ENCODE measurements at regions not wholly inside any gene's neighbourhood (a gene's known extent, or its start where the extent isn't known, plus 50 kb on each side); places are given as distances from the start of the nearest gene placed in this dataset.

DNA sequence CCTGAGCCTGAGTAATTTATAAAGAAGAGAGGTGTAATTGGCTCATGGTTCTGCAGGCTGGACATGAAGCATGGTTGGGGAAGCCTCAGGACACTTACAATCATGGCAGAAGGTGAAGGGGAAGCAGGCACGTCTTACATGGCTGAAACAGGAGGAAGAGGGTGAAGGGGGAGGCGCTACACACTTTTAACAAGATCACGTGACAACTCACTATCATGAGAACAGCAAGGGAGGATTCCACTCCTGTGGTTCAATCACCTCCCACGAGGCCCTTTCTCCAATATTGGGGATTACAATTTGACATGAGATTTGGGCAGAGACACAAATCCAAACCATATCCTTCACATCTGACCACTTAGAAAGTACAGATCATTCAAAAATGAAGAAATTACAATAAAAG is 110.6 kb upstream of the SHISA6 start:
- no peak for TF ChIP-seq JUNB (IDR thresholded peaks at IDR 0.05)
- no peak for TF ChIP-seq SRF (IDR thresholded peaks at IDR 0.05; ENCODE audit: low read depth in 2 of 2, low read length in 2 of 2)
- TF ChIP-seq, protein P1, sequence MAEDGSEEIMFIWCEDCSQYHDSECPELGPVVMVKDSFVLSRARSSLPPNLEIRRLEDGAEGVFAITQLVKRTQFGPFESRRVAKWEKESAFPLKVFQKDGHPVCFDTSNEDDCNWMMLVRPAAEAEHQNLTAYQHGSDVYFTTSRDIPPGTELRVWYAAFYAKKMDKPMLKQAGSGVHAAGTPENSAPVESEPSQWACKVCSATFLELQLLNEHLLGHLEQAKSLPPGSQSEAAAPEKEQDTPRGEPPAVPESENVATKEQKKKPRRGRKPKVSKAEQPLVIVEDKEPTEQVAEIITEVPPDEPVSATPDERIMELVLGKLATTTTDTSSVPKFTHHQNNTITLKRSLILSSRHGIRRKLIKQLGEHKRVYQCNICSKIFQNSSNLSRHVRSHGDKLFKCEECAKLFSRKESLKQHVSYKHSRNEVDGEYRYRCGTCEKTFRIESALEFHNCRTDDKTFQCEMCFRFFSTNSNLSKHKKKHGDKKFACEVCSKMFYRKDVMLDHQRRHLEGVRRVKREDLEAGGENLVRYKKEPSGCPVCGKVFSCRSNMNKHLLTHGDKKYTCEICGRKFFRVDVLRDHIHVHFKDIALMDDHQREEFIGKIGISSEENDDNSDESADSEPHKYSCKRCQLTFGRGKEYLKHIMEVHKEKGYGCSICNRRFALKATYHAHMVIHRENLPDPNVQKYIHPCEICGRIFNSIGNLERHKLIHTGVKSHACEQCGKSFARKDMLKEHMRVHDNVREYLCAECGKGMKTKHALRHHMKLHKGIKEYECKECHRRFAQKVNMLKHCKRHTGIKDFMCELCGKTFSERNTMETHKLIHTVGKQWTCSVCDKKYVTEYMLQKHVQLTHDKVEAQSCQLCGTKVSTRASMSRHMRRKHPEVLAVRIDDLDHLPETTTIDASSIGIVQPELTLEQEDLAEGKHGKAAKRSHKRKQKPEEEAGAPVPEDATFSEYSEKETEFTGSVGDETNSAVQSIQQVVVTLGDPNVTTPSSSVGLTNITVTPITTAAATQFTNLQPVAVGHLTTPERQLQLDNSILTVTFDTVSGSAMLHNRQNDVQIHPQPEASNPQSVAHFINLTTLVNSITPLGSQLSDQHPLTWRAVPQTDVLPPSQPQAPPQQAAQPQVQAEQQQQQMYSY (CRISPR knock-in tag; IDR thresholded peaks at IDR 0.05) = no peak
- TF ChIP-seq NBN (IDR thresholded peaks at IDR 0.05) = no peak
- TF ChIP-seq, protein P2, sequence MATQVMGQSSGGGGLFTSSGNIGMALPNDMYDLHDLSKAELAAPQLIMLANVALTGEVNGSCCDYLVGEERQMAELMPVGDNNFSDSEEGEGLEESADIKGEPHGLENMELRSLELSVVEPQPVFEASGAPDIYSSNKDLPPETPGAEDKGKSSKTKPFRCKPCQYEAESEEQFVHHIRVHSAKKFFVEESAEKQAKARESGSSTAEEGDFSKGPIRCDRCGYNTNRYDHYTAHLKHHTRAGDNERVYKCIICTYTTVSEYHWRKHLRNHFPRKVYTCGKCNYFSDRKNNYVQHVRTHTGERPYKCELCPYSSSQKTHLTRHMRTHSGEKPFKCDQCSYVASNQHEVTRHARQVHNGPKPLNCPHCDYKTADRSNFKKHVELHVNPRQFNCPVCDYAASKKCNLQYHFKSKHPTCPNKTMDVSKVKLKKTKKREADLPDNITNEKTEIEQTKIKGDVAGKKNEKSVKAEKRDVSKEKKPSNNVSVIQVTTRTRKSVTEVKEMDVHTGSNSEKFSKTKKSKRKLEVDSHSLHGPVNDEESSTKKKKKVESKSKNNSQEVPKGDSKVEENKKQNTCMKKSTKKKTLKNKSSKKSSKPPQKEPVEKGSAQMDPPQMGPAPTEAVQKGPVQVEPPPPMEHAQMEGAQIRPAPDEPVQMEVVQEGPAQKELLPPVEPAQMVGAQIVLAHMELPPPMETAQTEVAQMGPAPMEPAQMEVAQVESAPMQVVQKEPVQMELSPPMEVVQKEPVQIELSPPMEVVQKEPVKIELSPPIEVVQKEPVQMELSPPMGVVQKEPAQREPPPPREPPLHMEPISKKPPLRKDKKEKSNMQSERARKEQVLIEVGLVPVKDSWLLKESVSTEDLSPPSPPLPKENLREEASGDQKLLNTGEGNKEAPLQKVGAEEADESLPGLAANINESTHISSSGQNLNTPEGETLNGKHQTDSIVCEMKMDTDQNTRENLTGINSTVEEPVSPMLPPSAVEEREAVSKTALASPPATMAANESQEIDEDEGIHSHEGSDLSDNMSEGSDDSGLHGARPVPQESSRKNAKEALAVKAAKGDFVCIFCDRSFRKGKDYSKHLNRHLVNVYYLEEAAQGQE (IDR thresholded peaks at IDR 0.05; ENCODE audit: low read depth, low read length) = no peak
- TF ChIP-seq, protein P3, sequence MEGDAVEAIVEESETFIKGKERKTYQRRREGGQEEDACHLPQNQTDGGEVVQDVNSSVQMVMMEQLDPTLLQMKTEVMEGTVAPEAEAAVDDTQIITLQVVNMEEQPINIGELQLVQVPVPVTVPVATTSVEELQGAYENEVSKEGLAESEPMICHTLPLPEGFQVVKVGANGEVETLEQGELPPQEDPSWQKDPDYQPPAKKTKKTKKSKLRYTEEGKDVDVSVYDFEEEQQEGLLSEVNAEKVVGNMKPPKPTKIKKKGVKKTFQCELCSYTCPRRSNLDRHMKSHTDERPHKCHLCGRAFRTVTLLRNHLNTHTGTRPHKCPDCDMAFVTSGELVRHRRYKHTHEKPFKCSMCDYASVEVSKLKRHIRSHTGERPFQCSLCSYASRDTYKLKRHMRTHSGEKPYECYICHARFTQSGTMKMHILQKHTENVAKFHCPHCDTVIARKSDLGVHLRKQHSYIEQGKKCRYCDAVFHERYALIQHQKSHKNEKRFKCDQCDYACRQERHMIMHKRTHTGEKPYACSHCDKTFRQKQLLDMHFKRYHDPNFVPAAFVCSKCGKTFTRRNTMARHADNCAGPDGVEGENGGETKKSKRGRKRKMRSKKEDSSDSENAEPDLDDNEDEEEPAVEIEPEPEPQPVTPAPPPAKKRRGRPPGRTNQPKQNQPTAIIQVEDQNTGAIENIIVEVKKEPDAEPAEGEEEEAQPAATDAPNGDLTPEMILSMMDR (IDR thresholded peaks at IDR 0.05 in 2 of 3, conservative IDR thresholded peaks at IDR 0.05 in 1 of 3; ENCODE audit: control insufficient read depth in 2 of 3, extremely low read depth in 1 of 3, insufficient read depth in 1 of 3, low read depth in 3 of 3, low read length in 3 of 3) = no peak
- no peak for TF ChIP-seq CHD2 (IDR thresholded peaks at IDR 0.05; ENCODE audit: borderline replicate concordance, low read depth, low read length)
